ENCODE measurements at regions not wholly inside any gene's neighbourhood (a gene's known extent, or its start where the extent isn't known, plus 50 kb on each side); places are given as distances from the start of the nearest gene placed in this dataset.

DNA sequence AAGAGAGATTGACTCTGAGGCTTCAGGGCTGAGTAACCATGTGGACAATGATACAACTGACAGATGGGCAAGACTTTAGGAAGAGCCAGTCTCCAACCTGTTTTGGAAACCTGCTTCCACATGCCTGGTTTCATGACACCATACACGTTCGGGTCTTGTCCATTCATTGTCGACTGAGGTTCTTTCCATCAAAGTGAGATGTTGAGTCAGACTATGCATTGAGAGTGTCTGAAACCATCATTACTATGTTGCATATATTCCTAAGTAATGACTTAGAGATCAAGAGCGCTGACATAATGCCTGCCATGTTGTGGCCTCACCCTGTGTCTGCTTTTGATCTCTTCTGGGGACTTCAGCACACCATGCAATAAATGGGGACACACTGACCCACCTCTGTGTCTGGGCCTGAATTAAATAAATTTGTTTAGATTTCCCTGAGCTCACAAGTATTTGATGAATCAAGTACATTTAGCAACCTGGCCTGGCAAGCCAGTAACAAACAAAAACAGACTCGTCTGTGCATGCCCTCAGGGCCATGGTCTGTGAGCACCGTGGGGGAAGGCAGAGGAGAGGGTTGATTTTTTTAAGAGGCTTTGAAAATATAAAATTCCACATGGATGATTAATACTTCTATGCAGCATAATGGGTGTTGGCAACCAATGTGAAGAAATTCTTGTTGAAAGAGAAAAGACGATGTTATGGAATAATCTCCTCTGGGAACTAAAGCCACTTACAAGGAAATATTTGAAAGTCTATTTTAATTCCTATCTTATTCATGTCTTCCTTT, 49.9 kb upstream of the UBAC2 start:
- TF ChIP-seq, protein P1, sequence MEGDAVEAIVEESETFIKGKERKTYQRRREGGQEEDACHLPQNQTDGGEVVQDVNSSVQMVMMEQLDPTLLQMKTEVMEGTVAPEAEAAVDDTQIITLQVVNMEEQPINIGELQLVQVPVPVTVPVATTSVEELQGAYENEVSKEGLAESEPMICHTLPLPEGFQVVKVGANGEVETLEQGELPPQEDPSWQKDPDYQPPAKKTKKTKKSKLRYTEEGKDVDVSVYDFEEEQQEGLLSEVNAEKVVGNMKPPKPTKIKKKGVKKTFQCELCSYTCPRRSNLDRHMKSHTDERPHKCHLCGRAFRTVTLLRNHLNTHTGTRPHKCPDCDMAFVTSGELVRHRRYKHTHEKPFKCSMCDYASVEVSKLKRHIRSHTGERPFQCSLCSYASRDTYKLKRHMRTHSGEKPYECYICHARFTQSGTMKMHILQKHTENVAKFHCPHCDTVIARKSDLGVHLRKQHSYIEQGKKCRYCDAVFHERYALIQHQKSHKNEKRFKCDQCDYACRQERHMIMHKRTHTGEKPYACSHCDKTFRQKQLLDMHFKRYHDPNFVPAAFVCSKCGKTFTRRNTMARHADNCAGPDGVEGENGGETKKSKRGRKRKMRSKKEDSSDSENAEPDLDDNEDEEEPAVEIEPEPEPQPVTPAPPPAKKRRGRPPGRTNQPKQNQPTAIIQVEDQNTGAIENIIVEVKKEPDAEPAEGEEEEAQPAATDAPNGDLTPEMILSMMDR (IDR thresholded peaks at IDR 0.05): no peak
- TF ChIP-seq POLR2AphosphoS5 (IDR thresholded peaks at IDR 0.05) (no peak), EP300 (IDR thresholded peaks at IDR 0.05) (no peak), POLR2A (IDR thresholded peaks at IDR 0.05) (no peak)

All from suprapubic skin (tissue), 4 donors.